Fibroblast of pulmonary artery (primary cell): ENCODE measurements at regions not wholly inside any gene's neighbourhood (a gene's known extent, or its start where the extent isn't known, plus 50 kb on each side); places are given as distances from the start of the nearest gene placed in this dataset.
A peak's percentile ranks its signal among the peaks of the same experiment; 100 is the strongest.

Source experiments
- DNase-seq: peaks from one replicate; pipeline ENCODE4 v3.0.0-alpha.2; 2010; ENCODE audit warnings: low read depth
- H3K4me3 ChIP-seq: replicated peaks from 2 replicates; pipeline ENCODE4 v1.5.1; 2011; ENCODE audit warnings: low read depth, mild to moderate bottlenecking, control low read depth, low read length, moderate library complexity
- TF ChIP-seq, protein P1 (sequence below): IDR thresholded peaks from 2 replicates; pipeline ENCODE4 v1.5.1; 2011; ENCODE audit warnings: mild to moderate bottlenecking, control low read depth, low read length, inconsistent platforms; ENCODE audit errors: missing control alignments

DNA sequence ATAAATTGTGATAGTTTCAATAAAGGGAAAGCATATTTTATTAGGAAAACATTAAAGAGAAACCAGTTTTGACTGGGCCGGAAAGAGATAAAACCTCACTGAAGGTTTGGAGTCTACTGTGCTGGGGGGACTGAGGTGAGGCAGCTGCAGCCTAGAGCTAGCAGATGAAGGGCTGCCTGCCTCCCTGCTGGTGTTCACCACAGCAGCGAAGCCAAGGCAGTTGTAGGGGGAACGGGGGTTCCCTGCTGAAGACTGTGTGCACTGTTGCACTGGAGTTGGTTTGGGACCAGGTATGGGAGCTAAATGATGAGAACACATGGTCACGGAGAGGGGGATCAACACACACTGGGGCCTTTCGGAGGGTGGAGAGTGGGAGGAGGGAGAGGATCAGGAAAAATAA is 546.5 kb upstream of the SMIM31 start:
- DNase-seq = no peak
- TF ChIP-seq, protein P1, sequence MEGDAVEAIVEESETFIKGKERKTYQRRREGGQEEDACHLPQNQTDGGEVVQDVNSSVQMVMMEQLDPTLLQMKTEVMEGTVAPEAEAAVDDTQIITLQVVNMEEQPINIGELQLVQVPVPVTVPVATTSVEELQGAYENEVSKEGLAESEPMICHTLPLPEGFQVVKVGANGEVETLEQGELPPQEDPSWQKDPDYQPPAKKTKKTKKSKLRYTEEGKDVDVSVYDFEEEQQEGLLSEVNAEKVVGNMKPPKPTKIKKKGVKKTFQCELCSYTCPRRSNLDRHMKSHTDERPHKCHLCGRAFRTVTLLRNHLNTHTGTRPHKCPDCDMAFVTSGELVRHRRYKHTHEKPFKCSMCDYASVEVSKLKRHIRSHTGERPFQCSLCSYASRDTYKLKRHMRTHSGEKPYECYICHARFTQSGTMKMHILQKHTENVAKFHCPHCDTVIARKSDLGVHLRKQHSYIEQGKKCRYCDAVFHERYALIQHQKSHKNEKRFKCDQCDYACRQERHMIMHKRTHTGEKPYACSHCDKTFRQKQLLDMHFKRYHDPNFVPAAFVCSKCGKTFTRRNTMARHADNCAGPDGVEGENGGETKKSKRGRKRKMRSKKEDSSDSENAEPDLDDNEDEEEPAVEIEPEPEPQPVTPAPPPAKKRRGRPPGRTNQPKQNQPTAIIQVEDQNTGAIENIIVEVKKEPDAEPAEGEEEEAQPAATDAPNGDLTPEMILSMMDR = no peak
- H3K4me3 ChIP-seq = no peak overlapping the region

DNA sequence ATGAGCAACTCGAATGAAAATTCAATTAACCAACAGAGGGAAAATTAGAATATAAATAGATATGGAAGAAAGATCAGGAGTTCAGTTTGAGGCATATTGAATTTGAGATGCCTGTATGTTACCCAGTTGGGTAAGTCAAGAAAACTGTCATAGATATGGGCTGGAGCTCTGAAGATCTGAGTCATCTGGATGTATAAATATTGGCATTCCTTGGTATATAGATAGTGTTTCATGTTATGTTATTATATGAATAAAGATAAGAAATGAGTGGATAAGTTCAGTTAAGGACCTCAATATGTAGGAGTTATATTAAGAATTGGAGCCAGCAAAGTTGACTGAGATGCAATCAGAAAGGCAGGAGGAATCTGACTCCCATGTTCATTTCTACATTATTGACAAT is 543.6 kb upstream of the SMIM31 start:
- TF ChIP-seq, protein P1 = no peak
- H3K4me3 ChIP-seq = no peak overlapping the region
- DNase-seq = no peak

DNA sequence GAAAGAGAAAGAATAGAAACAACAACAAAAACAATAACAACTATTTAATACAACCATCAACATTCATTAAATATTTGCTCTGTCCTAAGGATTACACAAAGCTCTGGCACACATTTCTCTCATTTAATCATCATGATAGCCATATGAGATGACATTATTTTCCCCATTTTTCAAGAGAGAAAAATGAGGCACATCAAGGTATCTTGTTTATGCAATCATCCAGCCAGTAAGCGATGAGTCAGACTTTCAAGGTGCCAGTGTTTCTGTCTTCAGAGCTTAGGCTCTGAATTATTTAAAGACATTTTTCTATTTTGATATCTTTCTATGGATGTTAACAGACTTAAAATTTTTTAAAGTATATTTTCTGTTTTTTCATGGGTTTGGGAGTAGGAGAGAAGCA is 541.8 kb upstream of the SMIM31 start:
- DNase-seq = peak; percentile 3
- TF ChIP-seq, protein P1 = no peak
- H3K4me3 ChIP-seq = no peak overlapping the region

DNA sequence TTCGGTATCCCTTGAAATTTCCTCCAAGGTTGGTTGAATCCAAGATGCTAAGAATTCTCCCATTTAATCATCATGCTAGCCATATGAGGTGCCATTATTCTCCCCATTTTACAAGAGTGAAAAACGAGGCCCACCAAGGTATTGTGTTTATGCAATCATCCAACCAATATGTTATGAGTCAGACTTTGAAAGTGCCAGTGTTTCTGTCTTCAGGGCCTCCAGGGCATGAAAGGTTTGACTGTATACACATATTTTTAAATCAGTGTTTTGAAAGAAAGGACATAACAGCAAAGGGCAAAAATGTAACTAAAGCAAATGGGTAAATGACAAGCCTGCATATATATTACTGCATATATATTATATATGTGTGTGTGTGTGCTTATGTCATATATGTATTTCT is 541.2 kb upstream of the SMIM31 start:
- TF ChIP-seq, protein P1 = no peak
- no peak overlapping the region for H3K4me3 ChIP-seq
- no peak for DNase-seq

DNA sequence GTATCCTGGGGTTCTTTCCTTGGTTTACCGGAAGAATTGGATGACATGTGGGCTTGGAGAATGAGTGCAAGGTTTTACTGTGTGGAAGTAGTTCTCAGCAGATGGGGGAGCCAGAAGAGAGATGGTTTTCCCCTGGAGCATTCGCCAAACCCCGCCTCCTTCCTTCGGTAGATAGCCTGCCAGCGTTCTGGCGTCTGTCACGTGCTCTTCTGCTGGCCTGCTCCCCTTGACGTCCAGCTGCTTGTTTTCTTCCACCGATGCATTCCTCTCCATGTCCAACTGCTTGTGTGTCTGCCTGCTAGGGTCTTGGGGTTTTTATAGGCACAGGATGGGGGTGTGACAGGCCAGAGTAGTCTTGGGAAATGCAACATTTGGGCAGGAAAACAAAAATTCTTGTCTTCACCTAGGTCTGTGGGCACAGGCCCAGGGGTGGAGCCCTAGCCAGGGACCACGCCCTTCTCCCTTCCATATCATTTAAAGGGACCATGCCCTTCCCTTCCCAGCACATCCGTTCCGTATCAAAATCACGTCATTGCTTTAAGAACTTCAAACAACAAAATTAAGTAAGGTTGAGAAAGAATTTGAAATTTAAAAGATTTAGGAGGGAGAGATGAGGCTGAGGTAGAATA is 538.7 kb upstream of the SMIM31 start:
- DNase-seq = no peak
- TF ChIP-seq, protein P1 = no peak
- H3K4me3 ChIP-seq = no peak overlapping the region

DNA sequence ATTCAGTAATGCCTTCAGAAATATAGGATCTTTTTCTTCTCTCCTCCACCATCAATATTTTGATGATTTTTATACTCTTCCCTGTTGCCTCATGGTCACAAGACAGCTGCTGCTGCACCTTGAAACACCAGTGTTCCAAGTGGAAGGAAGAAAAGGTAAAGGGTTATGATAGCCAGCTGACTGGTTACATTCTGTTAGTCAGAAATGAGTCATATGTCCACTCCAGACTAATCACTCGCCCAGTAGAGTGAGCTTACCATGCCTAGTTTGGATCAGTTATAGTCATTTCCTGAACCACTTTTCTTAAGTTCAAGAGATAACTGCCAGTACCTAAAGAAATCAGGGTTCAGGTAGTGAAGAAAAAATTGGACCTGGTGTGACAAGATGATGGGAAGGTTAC is 532.3 kb upstream of the SMIM31 start:
- TF ChIP-seq, protein P1 = no peak

DNA sequence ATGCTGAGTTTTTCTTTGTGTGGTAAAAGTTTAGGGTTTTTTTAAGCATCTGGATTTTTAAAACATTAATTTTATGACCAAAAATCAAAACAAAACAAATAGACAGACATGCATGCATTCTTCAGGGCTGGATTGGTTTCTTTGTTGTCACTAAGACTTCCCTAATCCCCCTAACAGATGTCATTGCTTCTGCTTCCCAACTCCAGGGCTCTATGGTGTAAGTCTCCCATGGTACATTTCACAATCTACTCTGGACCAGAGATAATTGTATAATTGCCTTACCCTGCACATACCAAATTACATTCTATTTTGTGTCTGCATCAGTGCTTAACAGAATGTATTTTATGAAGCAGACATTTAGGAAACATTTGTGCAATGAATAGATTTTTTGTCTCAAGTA is 529.1 kb upstream of the SMIM31 start:
- DNase-seq = no peak
- no peak overlapping the region for H3K4me3 ChIP-seq
- TF ChIP-seq, protein P1 = no peak

More for the DNA sequence above, 532.3 kb upstream of the SMIM31 start:
- DNase-seq = no peak
- no peak overlapping the region for H3K4me3 ChIP-seq
